Motor neuron (in vitro differentiated cells): ENCODE measurements at regions not wholly inside any gene's neighbourhood (a gene's known extent, or its start where the extent isn't known, plus 50 kb on each side); places are given as distances from the start of the nearest gene placed in this dataset.

Source experiments
- ATAC-seq, 8 experiments: fragments of 200-7000 bp; cut with Tn5 transposase; replicated peaks in 6 of 8; 2 replicates each; pipeline ENCODE4 v1.8.0; 2021; ENCODE audit warnings: mild to moderate bottlenecking in 8 of 8, moderate library complexity in 8 of 8
- H3K27ac ChIP-seq, 2 donors: fragments of 250-450 bp; sonication (Bioruptor Pico); 2 replicates each; pipeline ENCODE4 v1.9.0; 2021; ENCODE audit warnings: antibody characterized with exemption in 2 of 2, mild to moderate bottlenecking in 2 of 2, moderate library complexity in 1 of 2
- H3K4me1 ChIP-seq, 2 donors: fragments of 250-450 bp; sonication (Bioruptor Pico); replicated peaks in 1 of 2; 2 replicates each; pipeline ENCODE4 v1.6.1; 2021; ENCODE audit warnings: antibody characterized with exemption in 2 of 2, mild to moderate bottlenecking in 2 of 2, moderate library complexity in 1 of 2
- H3K4me3 ChIP-seq, 5 donors: fragments of 250-450 bp; sonication (Bioruptor Pico); 2 replicates each; pipeline ENCODE4 v1.9.0; 2021; ENCODE audit warnings: antibody characterized with exemption in 5 of 5, mild to moderate bottlenecking in 5 of 5, moderate library complexity in 4 of 5
- WGBS, 10 experiments: fragments of 450-650 bp; shearing (Covaris generic); methylation state at CpG; one replicate each; pipeline ENCODE4 v1.0.0; 2022; 5-methylcytosine and 5-hydroxymethylcytosine counted together
- in situ Hi-C, 9 experiments: fragments of 400-800 bp; cut with MboI; loops; one replicate each; pipeline ENCODE4 v1.15.0; 2021; ENCODE audit warnings: low sequenced_read_pairs in 9 of 9, low pct_unique_long_range_greater_than_20kb in 2 of 9; ENCODE audit not compliant: unreplicated experiment in 9 of 9

GRCh38 chr5:68949256-68949655 is 144.6 kb upstream of the SLC30A5 start:
- no peak overlapping the region for H3K27ac ChIP-seq
- WGBS, 10 experiments = 0 to 100% (median 60%) methylated on average over 1 to 3 of the region's 3 CpGs; no CpG with 5 or more reads in 5 of the 10 experiments
- in situ Hi-C loops = no loop called here
- H3K4me1 ChIP-seq = peaks cover 12 to 17% of the 10 kb centered on the region in 2 donors
- no peak overlapping the region for H3K4me3 ChIP-seq
- ATAC-seq = no peak

GRCh38 chr5:68949711-68950110 is 144.1 kb upstream of the SLC30A5 start:
- in situ Hi-C loops = loop anchor here in 1 of 9 experiments (25.0 kb wide), 1 partner anchor 662 kb away; no protein-coding TSS in a partner anchor
- ATAC-seq = no peak
- no peak overlapping the region for H3K27ac ChIP-seq
- WGBS, 10 experiments = 14 to 95% (median 53%) methylated on average over 1 to 2 of the region's 4 CpGs; no CpG with 5 or more reads in 4 of the 10 experiments
- H3K4me3 ChIP-seq = no peak overlapping the region
- peaks cover 12 to 20% of the 10 kb centered on the region in 2 donors for H3K4me1 ChIP-seq

GRCh38 chr5:68950125-68950524 is 143.7 kb upstream of the SLC30A5 start:
- no peak overlapping the region for H3K4me3 ChIP-seq
- ATAC-seq = peak in 5 of 8 experiments; percentile 54 to 72 (median 58)
- WGBS, 10 experiments = 0 to 86% (median 62%) methylated on average over 1 to 6 of the region's 6 CpGs; no CpG with 5 or more reads in 1 of the 10 experiments
- H3K4me1 ChIP-seq = peaks cover 12 to 20% of the 10 kb centered on the region in 2 donors
- in situ Hi-C loops = loop anchor here in 1 of 9 experiments (25.0 kb wide), 1 partner anchor 663 kb away; no protein-coding TSS in a partner anchor
- H3K27ac ChIP-seq = no peak overlapping the region

- ATAC-seq = no peak
- WGBS, 10 experiments = 60 to 100% (median 100%) methylated on average over 1 of the region's 1 CpG; no CpG with 5 or more reads in 3 of the 10 experiments
- no peak overlapping the region for H3K4me3 ChIP-seq
- peaks cover 12 to 20% of the 10 kb centered on the region in 2 donors for H3K4me1 ChIP-seq
- in situ Hi-C loops = loop anchor here in 1 of 9 experiments (25.0 kb wide), 1 partner anchor 664 kb away; no protein-coding TSS in a partner anchor
- no peak overlapping the region for H3K27ac ChIP-seq
Measured at GRCh38 chr5:68950930-68951329, 142.9 kb upstream of the SLC30A5 start.

- ATAC-seq = peak in 1 of 8 experiments; percentile 60
- in situ Hi-C loops = loop anchor here in 1 of 9 experiments (25.0 kb wide), 1 partner anchor 666 kb away; no protein-coding TSS in a partner anchor
- Histone ChIP-seq H3K4me3 (no peak overlapping the region), H3K4me1 (peaks cover 12 to 20% of the 10 kb centered on the region in 2 donors), H3K27ac (no peak overlapping the region)
- 11 to 84% (median 49%) methylated on average over 1 to 3 of the region's 3 CpGs for WGBS, 10 experiments
Measured at GRCh38 chr5:68953231-68953874, 140.5 kb upstream of the SLC30A5 start.

- H3K4me1 ChIP-seq = peaks cover 12 to 20% of the 10 kb centered on the region in 2 donors
- no peak overlapping the region for H3K27ac ChIP-seq
- ATAC-seq = peak in 1 of 8 experiments; percentile 68
- in situ Hi-C loops = loop anchor here in 1 of 9 experiments (25.0 kb wide), 1 partner anchor 667 kb away; no protein-coding TSS in a partner anchor
- H3K4me3 ChIP-seq = no peak overlapping the region
- WGBS, 10 experiments = 4 to 87% (median 57%) methylated on average over 2 to 9 of the region's 9 CpGs
Measured at GRCh38 chr5:68953875-68954617, 139.8 kb upstream of the SLC30A5 start.

- in situ Hi-C loops = loop anchor here in 1 of 9 experiments (25.0 kb wide), 1 partner anchor 667 kb away; no protein-coding TSS in a partner anchor
- Histone ChIP-seq H3K4me1 (peaks cover 12 to 20% of the 10 kb centered on the region in 2 donors), H3K4me3 (no peak overlapping the region), H3K27ac (no peak overlapping the region)
- 0 to 100% (median 90%) methylated on average over 1 to 2 of the region's 2 CpGs; no CpG with 5 or more reads in 4 of the 10 experiments for WGBS, 10 experiments
- no peak for ATAC-seq
Measured at GRCh38 chr5:68954618-68954910, 139.2 kb upstream of the SLC30A5 start.

- no peak overlapping the region for H3K4me3 ChIP-seq
- in situ Hi-C loops = loop anchor here in 1 of 9 experiments (25.0 kb wide), 1 partner anchor 670 kb away; no protein-coding TSS in a partner anchor
- no peak overlapping the region for H3K27ac ChIP-seq
- ATAC-seq = no peak
- peaks cover 5 to 10% of the 10 kb centered on the region in 2 donors for H3K4me1 ChIP-seq
Measured at GRCh38 chr5:68957591-68957990, 136.2 kb upstream of the SLC30A5 start.

- 40 to 100% (median 75%) methylated on average over 1 of the region's 1 CpG; no CpG with 5 or more reads in 7 of the 10 experiments for WGBS, 10 experiments
- in situ Hi-C loops = loop anchor here in 1 of 9 experiments (25.0 kb wide), 1 partner anchor 671 kb away; no protein-coding TSS in a partner anchor
- Histone ChIP-seq H3K27ac (no peak overlapping the region), H3K4me3 (no peak overlapping the region), H3K4me1 (peaks cover 7 to 10% of the 10 kb centered on the region in 2 donors)
- no peak for ATAC-seq
Measured at GRCh38 chr5:68958428-68958827, 135.4 kb upstream of the SLC30A5 start.

GRCh38 chr5:68960456-68960855 is 133.4 kb upstream of the SLC30A5 start:
- Histone ChIP-seq H3K27ac (no peak overlapping the region), H3K4me1 (peaks cover 0 to 4% of the 10 kb centered on the region in 2 donors), H3K4me3 (no peak overlapping the region)
- WGBS, 10 experiments = 40 to 100% (median 81%) methylated on average over 1 to 4 of the region's 4 CpGs; no CpG with 5 or more reads in 3 of the 10 experiments
- in situ Hi-C loops = loop anchor here in 1 of 9 experiments (25.0 kb wide), 1 partner anchor 673 kb away; no protein-coding TSS in a partner anchor
- ATAC-seq = no peak

- in situ Hi-C loops = loop anchor here in 1 of 9 experiments (25.0 kb wide), 1 partner anchor 674 kb away; no protein-coding TSS in a partner anchor
- WGBS, 10 experiments = 73 to 100% (median 94%) methylated on average over 2 to 6 of the region's 6 CpGs; no CpG with 5 or more reads in 3 of the 10 experiments
- peaks cover 0 to 4% of the 10 kb centered on the region in 2 donors for H3K4me1 ChIP-seq
- no peak for ATAC-seq
- H3K27ac ChIP-seq = no peak overlapping the region
- H3K4me3 ChIP-seq = no peak overlapping the region
Measured at GRCh38 chr5:68960961-68961360, 132.9 kb upstream of the SLC30A5 start.

GRCh38 chr5:68961762-68962161 is 132.1 kb upstream of the SLC30A5 start:
- in situ Hi-C loops = loop anchor here in 1 of 9 experiments (25.0 kb wide), 1 partner anchor 674 kb away; no protein-coding TSS in a partner anchor
- no peak for ATAC-seq
- WGBS, 10 experiments = 60 to 100% (median 92%) methylated on average over 1 to 5 of the region's 5 CpGs; no CpG with 5 or more reads in 1 of the 10 experiments
- H3K4me3 ChIP-seq = no peak overlapping the region
- H3K27ac ChIP-seq = no peak overlapping the region
- peaks cover 0 to 4% of the 10 kb centered on the region in 2 donors for H3K4me1 ChIP-seq
